Endothelial cell of umbilical vein (primary cell): ENCODE measurements at regions not wholly inside any gene's neighbourhood (a gene's known extent, or its start where the extent isn't known, plus 50 kb on each side); places are given as distances from the start of the nearest gene placed in this dataset.

Experiments
- BruUV-seq: library from RNA; stranded (reverse); fragments of 400-500 nt; replicated peaks from 2 replicates; lab custom pipeline; 2021; lab: Mats Ljungman, UMichigan
- CTCF ChIA-PET: fragments of 300-600, 350-600 bp; sonication (Branson Sonifier 250); formaldehyde crosslinking; loops from one replicate; lab custom pipeline; 2021; ENCODE audit warnings: antibody characterized with exemption, inconsistent platforms; lab: Charles Lee
- POLR2A ChIA-PET: fragments of 300-600, 350-600 bp; sonication (Branson Sonifier 250); formaldehyde crosslinking; loops from one replicate; lab custom pipeline; 2021; ENCODE audit warnings: antibody characterized with exemption, inconsistent platforms; lab: Charles Lee
- DNase-seq: peaks from one replicate; pipeline ENCODE4 v3.0.0-alpha.2; 2011; ENCODE audit warnings: low read depth, low spot score
- FAIRE-seq: peaks from 2 replicates; lab custom pipeline; 2011; peaks lifted over from hg19 to GRCh38; lab: Jason Lieb, UNC
- H2AFZ ChIP-seq: 2 replicates; pipeline ENCODE4 v1.6.0; 2012; ENCODE audit warnings: low read depth, low read length, control low read depth, inconsistent platforms
- H3K27ac ChIP-seq: 2 replicates; pipeline ENCODE4 v1.5.1; 2011; ENCODE audit warnings: low read depth, mild to moderate bottlenecking, control low read depth, low read length, moderate library complexity; ENCODE audit not compliant: insufficient read depth
- H3K27me3 ChIP-seq, 2 experiments: 2 replicates each; pipeline versions ENCODE4 v1.6.0 to v1.6.1; 2011; ENCODE audit warnings: low read length in 2 of 2, mixed read lengths in 1 of 2; ENCODE audit not compliant: control insufficient read depth in 2 of 2, insufficient read depth in 2 of 2
- H3K36me3 ChIP-seq, 2 experiments: 2 replicates in 1 of 2; 3 replicates in 1 of 2; pipeline ENCODE4 v1.5.1; 2011; ENCODE audit warnings: low read length in 2 of 2, mild to moderate bottlenecking in 1 of 2, moderate library complexity in 1 of 2; ENCODE audit not compliant: control insufficient read depth in 2 of 2, insufficient read depth in 2 of 2; ENCODE audit errors: extremely low read depth in 1 of 2
- H3K4me1 ChIP-seq: 3 replicates; pipeline ENCODE4 v1.5.1; 2011; ENCODE audit warnings: mild to moderate bottlenecking, low read length; ENCODE audit not compliant: control insufficient read depth, insufficient read depth; ENCODE audit errors: extremely low read depth
- H3K4me2 ChIP-seq: 2 replicates; pipeline ENCODE4 v1.6.1; 2011; ENCODE audit warnings: low read length, control low read depth, mixed read lengths; ENCODE audit not compliant: insufficient read depth
- H3K4me3 ChIP-seq, 3 experiments: fragments of 200-600 bp in 1 of 3; sonication (generic), shearing (Covaris generic) in 1 of 3; replicated peaks in 1 of 3; 2 replicates each; pipeline ENCODE4 v1.5.1; 2011 to 2016; ENCODE audit warnings: control low read depth in 3 of 3, low read length in 3 of 3, mild to moderate bottlenecking in 2 of 3, inconsistent platforms in 1 of 3, low read depth in 1 of 3, moderate library complexity in 1 of 3; ENCODE audit not compliant: insufficient read depth in 1 of 3
- H3K79me2 ChIP-seq: 2 replicates; pipeline ENCODE4 v1.6.0; 2012; ENCODE audit warnings: low read length, inconsistent platforms; ENCODE audit not compliant: control insufficient read depth, insufficient read depth
- H3K9ac ChIP-seq: replicated peaks from 2 replicates; pipeline ENCODE3; 2011; ENCODE audit warnings: low read length, control low read depth; ENCODE audit not compliant: insufficient read depth; ENCODE audit errors: extremely low read depth
- H3K9me1 ChIP-seq: replicated peaks from 3 replicates; pipeline ENCODE4 v1.6.0; 2011; ENCODE audit warnings: mild to moderate bottlenecking, low read length; ENCODE audit not compliant: control insufficient read depth, insufficient read depth; ENCODE audit errors: extremely low read depth
- H3K9me3 ChIP-seq: replicated peaks from 2 replicates; pipeline ENCODE4 v1.5.1; 2012; ENCODE audit warnings: low read length, inconsistent platforms; ENCODE audit not compliant: control insufficient read depth, insufficient read depth
- H4K20me1 ChIP-seq: replicated peaks from 2 replicates; pipeline ENCODE3; 2011; ENCODE audit warnings: mild to moderate bottlenecking, low read length; ENCODE audit not compliant: control insufficient read depth, insufficient read depth; ENCODE audit errors: extremely low read depth
- EZH2 ChIP-seq: IDR thresholded peaks from 2 replicates; pipeline ENCODE4 v1.6.1; 2012; ENCODE audit warnings: borderline replicate concordance, low read depth, mild to moderate bottlenecking, moderate library complexity, low read length, inconsistent platforms; ENCODE audit not compliant: severe bottlenecking
- FOS ChIP-seq: IDR thresholded peaks from 2 replicates; pipeline ENCODE4 v1.6.1; 2011; ENCODE audit warnings: mild to moderate bottlenecking, low read length, moderate library complexity, borderline replicate concordance; ENCODE audit not compliant: insufficient read depth
- GATA2 ChIP-seq: IDR thresholded peaks from 2 replicates; pipeline ENCODE4 v1.7.0; 2011; ENCODE audit warnings: low read depth, mild to moderate bottlenecking, moderate library complexity, mixed read lengths, low read length; ENCODE audit not compliant: insufficient read length, insufficient read depth
- JUN ChIP-seq: IDR thresholded peaks from 2 replicates; pipeline ENCODE4 v1.6.1; 2011; ENCODE audit warnings: borderline replicate concordance, low read depth; ENCODE audit not compliant: insufficient read length, insufficient read depth
- MYC ChIP-seq: IDR thresholded peaks from one replicate; pipeline ENCODE4 v1.6.1; 2011; ENCODE audit warnings: mild to moderate bottlenecking, low read depth, low read length
- POLR2A ChIP-seq: IDR thresholded peaks from 2 replicates; pipeline ENCODE4 v1.6.1; 2012; ENCODE audit warnings: low read depth, mild to moderate bottlenecking, control low read depth, low read length
- POLR2AphosphoS5 ChIP-seq: IDR thresholded peaks from 2 replicates; pipeline ENCODE4 v1.6.1; 2012; ENCODE audit warnings: low read depth, mild to moderate bottlenecking, control low read depth, low read length, moderate library complexity; ENCODE audit not compliant: insufficient read depth
- dilution Hi-C: fragments of 300-500 bp; cut with MboI; formaldehyde crosslinking; loops from one replicate; pipeline ENCODE4 v1.15.0; 2019; ENCODE audit warnings: low sequenced_read_pairs; ENCODE audit not compliant: extremely low pct_ligation_motif_present
- intact Hi-C: fragments of 100-400 bp; cut with micrococcal nuclease; formaldehyde crosslinking; loops from one replicate; pipeline ENCODE4 v1.10.0; 2022
- TF ChIP-seq, protein P1 (sequence below), 2 donors: IDR thresholded peaks; 1 replicate in 1 of 2; 2 replicates in 1 of 2; pipeline ENCODE4 v1.5.1; 2011; ENCODE audit warnings: low read length in 2 of 2, mild to moderate bottlenecking in 2 of 2, moderate library complexity in 2 of 2, control low read depth in 1 of 2, inconsistent platforms in 1 of 2, low read depth in 1 of 2; ENCODE audit not compliant: insufficient read depth in 1 of 2; ENCODE audit errors: extremely low read depth in 1 of 2
- TF ChIP-seq, protein P2 (sequence below): IDR thresholded peaks from 2 replicates; pipeline ENCODE4 v1.6.1; 2011; ENCODE audit not compliant: insufficient read depth, insufficient read length

DNA sequence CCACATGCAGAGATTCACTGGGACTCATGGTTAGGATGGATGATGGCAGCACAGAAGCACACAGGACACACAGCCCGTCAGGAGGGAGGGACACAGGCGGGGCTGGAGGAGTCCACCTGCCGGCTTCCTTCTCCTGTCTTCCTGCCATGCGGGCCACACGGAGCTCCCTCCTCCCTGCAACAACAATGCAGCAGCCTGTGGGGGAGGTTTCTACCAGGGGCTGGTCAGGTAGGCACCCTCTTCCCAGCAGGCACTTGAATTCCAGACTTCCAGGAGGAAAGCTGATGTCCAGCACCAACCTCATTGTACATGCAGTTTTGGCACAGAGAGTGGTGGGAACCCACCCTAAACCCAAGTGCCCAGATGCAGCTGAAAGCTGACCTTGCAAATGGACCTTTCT is 341.2 kb downstream of the GLRX3 start:
- DNase-seq (no peak), FAIRE-seq (no peak)
- no peak overlapping the region for H3K9ac ChIP-seq
- no peaks in the 10 kb centered on the region for H3K27me3 ChIP-seq
- peaks cover 14% of the 10 kb centered on the region for H3K9me3 ChIP-seq
- TF ChIP-seq POLR2AphosphoS5 (no peak), JUN (no peak), EZH2 (no peak), MYC (no peak), POLR2A (no peak)
- TF ChIP-seq, protein P1, sequence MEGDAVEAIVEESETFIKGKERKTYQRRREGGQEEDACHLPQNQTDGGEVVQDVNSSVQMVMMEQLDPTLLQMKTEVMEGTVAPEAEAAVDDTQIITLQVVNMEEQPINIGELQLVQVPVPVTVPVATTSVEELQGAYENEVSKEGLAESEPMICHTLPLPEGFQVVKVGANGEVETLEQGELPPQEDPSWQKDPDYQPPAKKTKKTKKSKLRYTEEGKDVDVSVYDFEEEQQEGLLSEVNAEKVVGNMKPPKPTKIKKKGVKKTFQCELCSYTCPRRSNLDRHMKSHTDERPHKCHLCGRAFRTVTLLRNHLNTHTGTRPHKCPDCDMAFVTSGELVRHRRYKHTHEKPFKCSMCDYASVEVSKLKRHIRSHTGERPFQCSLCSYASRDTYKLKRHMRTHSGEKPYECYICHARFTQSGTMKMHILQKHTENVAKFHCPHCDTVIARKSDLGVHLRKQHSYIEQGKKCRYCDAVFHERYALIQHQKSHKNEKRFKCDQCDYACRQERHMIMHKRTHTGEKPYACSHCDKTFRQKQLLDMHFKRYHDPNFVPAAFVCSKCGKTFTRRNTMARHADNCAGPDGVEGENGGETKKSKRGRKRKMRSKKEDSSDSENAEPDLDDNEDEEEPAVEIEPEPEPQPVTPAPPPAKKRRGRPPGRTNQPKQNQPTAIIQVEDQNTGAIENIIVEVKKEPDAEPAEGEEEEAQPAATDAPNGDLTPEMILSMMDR (IDR thresholded peaks at IDR 0.05; ENCODE audit: extremely low read depth in 1 of 2, insufficient read depth in 1 of 2, low read depth in 1 of 2, low read length in 2 of 2): no peak
- TF ChIP-seq, protein P2, sequence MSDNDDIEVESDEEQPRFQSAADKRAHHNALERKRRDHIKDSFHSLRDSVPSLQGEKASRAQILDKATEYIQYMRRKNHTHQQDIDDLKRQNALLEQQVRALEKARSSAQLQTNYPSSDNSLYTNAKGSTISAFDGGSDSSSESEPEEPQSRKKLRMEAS: no peak
- no peaks in the 10 kb centered on the region for H3K9me1 ChIP-seq
- no peak overlapping the region for H3K27ac ChIP-seq
- no peaks in the 10 kb centered on the region for H3K79me2 ChIP-seq
- no peaks in the 10 kb centered on the region for H4K20me1 ChIP-seq
- BruUV-seq: no TSS peak
- POLR2A ChIA-PET: no interaction called here
- H3K4me1 ChIP-seq: no peaks in the 10 kb centered on the region
- H2AFZ ChIP-seq: no peak overlapping the region
- no peaks in the 10 kb centered on the region for H3K36me3 ChIP-seq
- no peak overlapping the region for H3K4me3 ChIP-seq
- H3K4me2 ChIP-seq: no peak overlapping the region
- CTCF ChIA-PET: no interaction called here
- intact Hi-C loops (no loop called here), dilution Hi-C loops (no loop called here)

DNA sequence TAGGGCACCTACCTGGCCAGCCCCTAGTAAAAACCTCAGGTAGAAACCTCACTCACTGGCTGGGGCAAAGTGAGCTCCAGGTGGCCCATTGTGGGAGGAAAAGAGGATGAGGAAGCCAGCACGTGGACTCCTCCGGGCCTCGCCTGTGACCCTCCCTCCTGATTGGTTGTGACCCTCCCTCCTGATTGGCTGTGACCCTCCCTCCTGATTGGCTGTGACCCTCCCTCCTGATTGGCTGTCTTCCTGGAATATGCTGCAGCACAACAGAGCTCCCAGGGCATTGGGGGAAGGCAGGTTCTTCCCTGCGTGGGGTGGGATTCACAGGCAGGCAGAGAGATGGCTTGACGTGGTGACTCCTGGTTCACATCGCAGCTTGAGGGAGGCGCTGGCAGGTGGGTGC is 343.0 kb downstream of the GLRX3 start:
- TF ChIP-seq FOS (no peak), MYC (no peak), POLR2AphosphoS5 (no peak), EZH2 (no peak), JUN (no peak), POLR2A (no peak), GATA2 (no peak)
- TF ChIP-seq, protein P2: no peak
- TF ChIP-seq, protein P1 (IDR thresholded peaks at IDR 0.05; ENCODE audit: extremely low read depth in 1 of 2, insufficient read depth in 1 of 2, low read depth in 1 of 2, low read length in 2 of 2): no peak
- Histone ChIP-seq H3K36me3 (no peaks in the 10 kb centered on the region), H3K9me3 (peaks cover 17% of the 10 kb centered on the region)

More for the DNA sequence above, 343.0 kb downstream of the GLRX3 start:
- dilution Hi-C loops (no loop called here), intact Hi-C loops (no loop called here)
- Histone ChIP-seq H3K27me3 (no peaks in the 10 kb centered on the region), H3K27ac (no peak overlapping the region), H2AFZ (no peak overlapping the region), H3K79me2 (no peaks in the 10 kb centered on the region), H3K9me1 (no peaks in the 10 kb centered on the region), H3K9ac (no peak overlapping the region), H4K20me1 (no peaks in the 10 kb centered on the region), H3K4me2 (no peak overlapping the region), H3K4me1 (no peaks in the 10 kb centered on the region), H3K4me3 (no peak overlapping the region)
- BruUV-seq: no TSS peak
- FAIRE-seq: no peak
- CTCF ChIA-PET: no interaction called here
- DNase-seq: no peak
- POLR2A ChIA-PET: no interaction called here
